NCI-H2227 (cell line): ENCODE measurements at regions not wholly inside any gene's neighbourhood (a gene's known extent, or its start where the extent isn't known, plus 50 kb on each side); places are given as distances from the start of the nearest gene placed in this dataset.
A peak's percentile ranks its signal among the peaks of the same experiment; 100 is the strongest.

Source experiments
- DNase-seq: peaks from one replicate; lab custom pipeline; 2025; ENCODE audit not compliant: unreplicated experiment; lab: John Stamatoyannopoulos, UW

DNA sequence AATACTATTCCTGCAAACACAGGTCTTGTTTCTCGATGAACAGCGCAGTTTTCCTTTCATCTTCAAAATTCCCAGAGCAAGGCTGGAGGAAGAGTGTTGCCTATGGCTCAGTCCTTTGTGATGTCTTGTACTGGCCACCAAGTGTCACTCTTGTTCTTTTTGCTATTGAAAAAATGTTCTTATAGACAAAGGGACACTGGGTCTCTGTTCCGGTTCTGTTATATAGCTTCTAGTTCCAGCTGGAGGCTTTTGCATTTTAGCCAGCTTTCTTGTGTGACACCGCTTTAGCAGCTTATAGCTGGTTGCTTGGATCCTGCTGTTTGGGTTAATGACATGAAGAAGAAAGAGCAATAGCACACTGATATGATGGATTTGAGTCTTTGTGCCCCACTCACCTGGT, 343.7 kb upstream of the KCNN2 start:
- DNase-seq, result no peak

GRCh38 chr5:114038756-114039155, 323.1 kb upstream of the KCNN2 start:
- no peak for DNase-seq

GRCh38 chr5:114050087-114050486, 311.8 kb upstream of the KCNN2 start:
- DNase-seq, result no peak

DNA sequence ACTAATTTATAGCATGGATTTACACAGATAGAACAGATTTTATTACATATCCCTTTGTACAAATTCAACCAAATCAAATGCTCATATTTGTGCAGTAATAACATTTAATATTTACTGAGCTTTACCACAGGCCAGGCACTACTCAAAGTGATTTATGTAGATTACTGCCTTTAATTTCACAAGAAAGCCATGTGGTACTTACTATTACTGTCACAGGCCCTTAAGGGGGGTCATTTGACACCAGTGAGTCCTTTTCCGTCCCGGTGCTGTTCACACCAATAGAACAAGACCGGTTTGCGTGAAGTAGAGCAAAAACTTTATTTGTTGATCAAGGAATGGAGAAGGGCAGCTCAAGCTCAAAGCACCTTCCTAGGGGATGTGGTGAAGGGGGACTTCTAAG, 308.5 kb upstream of the KCNN2 start:
- DNase-seq, result no peak

- no peak for DNase-seq
These were observed 307.3 kb upstream of the KCNN2 start for GRCh38 chr5:114054594-114054993.

- peak; percentile 63 for DNase-seq
These were observed 306.3 kb upstream of the KCNN2 start for GRCh38 chr5:114055318-114056184.

- DNase-seq, result no peak
These were observed 305.7 kb upstream of the KCNN2 start for GRCh38 chr5:114056185-114056538.

DNA sequence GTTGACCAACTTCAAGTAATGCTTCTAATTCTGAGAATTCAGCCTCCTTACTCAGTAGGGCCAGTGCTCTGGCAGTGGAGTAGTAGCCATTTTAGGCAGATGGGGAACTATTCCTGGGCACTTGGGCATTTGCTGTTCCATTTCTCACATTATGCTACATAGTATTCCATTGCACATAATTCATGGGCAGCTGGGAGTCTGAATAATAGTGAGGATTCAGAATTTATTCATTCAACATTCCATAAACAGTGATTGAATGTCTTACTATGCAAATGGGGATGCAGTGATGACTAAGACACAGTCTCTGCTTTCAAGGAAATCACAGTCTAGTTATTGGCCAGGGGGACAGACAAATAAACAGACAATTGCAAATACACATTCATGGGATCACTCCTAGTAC, 301.0 kb upstream of the KCNN2 start:
- no peak for DNase-seq

DNA sequence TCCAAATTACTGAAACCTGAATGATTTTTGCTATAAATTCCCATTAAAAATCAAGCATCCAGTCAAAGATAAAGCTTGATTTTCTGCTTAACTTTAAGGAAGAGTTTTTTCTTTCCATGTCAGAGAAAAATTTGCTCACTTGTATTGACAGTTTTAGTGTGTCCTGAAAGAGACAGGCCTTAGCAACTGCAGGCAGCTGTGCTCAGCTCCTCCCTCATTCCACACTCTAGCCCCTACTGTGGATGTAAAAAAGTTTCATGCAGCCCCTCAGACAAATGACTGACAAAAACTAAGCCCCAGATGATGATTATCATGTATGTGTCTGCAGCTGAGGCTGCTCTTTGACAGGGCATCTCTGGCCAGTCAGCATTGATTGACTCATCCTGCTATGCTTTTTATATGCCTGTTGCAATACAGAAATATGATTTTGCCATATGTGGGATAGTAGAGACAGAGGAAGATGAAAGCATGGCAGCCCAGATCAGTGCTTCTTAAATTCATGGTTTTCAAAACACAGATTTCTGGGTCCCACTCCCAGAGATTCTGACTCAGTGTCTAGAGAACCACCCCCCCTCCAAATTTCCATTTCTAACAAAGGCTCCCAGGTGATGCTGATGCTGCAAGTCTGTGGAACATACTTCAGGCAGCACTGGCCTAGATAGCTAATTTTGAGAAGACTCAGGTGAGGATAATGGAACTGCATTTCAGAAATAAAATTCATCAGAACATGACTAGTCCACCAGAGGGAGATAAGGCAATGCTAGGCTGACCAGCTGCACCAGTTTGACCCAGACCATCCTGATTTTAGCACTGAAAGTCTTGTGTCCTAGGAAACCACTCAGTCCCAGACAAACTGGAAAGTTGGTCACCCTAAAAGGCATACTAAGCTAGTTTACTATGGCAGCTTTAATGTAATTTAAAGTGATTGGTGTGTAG, 298.7 kb upstream of the KCNN2 start:
- no peak for DNase-seq

GRCh38 chr5:114065912-114066311, 296.0 kb upstream of the KCNN2 start:
- no peak for DNase-seq

- no peak for DNase-seq
These were observed 291.7 kb upstream of the KCNN2 start for GRCh38 chr5:114070093-114070722.

DNA sequence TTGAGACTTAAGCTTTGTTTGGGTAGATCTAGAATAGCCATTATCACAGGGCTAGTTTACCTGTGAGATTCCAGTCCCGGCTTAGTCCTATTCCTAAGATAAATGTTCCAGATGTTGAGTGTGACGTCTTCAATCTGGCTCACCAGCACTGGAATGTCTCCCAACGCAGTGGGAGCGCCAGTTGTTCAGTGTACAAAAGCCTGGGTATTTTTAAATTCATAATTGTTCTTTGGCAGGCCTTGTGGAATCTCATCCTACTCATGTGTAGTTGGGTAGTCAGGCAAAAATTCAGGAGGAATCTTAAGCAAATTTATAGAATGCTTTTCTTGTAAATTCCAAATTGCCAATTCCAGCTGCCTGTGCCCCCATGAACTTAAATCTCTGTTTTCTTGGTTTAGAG, 272.6 kb upstream of the KCNN2 start:
- no peak for DNase-seq

- DNase-seq, result no peak
These were observed 264.3 kb upstream of the KCNN2 start for GRCh38 chr5:114097570-114097969.

DNA sequence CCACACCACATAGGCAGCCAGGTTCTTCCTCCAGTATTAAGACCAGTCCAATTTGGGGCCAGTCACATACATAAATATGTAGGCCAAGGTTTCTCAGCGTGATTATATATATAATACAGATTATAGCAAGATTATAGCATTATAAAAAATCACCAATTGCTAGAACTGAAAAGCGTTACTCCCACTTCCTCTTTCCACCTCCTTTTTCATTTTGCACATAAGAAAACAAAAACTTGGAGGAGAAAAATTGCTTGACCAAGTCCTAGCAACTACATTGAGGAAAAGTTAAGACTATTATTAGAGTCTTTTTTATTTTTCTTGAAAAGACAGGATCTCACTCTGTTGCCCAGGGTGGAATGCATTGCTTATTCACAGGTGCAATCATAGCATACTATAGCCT, 262.7 kb upstream of the KCNN2 start:
- no peak for DNase-seq

GRCh38 chr5:114101153-114101552, 260.7 kb upstream of the KCNN2 start:
- no peak for DNase-seq

DNA sequence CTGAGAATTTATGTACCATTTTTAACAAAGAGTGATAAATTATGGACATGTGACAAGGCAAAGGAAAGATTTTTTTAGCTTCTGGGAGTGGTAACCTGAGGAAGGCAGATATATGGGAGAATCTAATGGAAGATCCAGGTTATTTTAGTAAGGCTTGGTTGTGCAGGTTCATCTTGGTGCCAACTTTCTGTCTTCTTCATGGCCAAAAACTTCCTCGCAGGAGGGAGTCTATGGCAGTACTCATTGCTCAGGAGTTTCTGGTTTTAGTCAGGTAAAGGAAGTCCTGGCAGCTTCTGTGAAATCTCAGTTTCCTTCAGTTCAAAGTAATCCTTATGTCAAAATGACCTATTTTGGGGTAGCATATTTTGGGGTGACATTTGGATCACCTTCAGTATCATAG, 248.3 kb upstream of the KCNN2 start:
- DNase-seq, result no peak

DNA sequence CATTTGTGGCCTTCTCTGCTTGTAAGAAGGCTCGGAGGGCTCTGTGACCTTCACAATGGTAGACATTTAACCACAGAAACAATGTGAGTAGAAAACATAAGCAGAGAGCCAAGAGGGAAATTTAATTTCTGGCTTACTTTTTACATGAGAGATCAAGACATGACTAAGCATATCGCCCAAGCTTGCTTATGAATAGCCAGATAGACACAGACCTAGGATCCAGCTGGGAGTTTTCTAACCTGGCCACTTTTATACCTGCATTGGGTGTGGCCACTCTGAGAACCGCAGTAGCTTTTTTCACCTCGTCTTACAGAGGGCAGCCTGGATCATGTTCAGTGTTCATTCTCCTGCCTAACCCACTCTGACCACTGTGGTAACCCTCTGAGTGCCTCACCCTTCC, 244.9 kb upstream of the KCNN2 start:
- no peak for DNase-seq

DNA sequence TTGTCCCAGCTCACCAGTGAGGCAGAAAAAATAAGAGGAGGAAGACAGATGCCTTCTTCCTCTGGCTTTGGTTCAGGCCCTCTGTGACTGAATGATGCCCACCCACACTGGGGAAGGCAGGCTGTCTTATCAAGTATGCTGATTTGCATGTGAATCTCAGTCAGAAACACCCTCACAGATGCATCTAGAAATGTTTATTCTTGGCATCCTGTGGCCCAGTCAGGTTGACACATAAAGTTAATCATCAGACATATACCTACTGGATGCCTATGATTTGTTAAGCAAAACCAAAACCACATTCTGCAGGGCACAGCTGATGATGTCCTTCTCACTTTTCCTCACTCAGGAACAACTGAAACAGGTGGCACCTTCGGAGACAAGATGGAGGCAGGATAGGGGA, 243.4 kb upstream of the KCNN2 start:
- DNase-seq, result no peak

GRCh38 chr5:114120166-114120565, 241.7 kb upstream of the KCNN2 start:
- DNase-seq, result no peak

- DNase-seq, result no peak
These were observed 239.0 kb upstream of the KCNN2 start for GRCh38 chr5:114122852-114123251.

- no peak for DNase-seq
These were observed 238.2 kb upstream of the KCNN2 start for GRCh38 chr5:114123654-114124053.

DNA sequence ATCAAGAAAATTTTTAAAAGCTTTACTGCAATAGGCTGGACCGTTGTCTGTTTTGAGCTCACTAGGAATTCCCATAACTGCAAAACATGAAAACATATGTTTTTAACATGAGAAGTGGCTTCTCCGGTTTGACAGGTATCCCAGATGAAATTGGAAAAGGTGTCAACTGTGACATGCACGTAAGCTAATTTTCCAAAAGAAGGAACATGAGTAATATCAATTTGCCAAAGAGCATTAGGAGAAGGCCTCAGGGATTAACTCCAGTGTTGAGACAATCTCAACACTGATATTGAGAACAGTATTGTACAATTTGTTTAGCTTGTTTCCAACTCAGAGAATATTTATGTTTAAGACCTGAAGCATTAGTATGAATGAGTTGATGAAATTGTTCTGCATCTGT, 215.5 kb upstream of the KCNN2 start:
- DNase-seq, result no peak
